ENCODE measurements at regions not wholly inside any gene's neighbourhood (a gene's known extent, or its start where the extent isn't known, plus 50 kb on each side); places are given as distances from the start of the nearest gene placed in this dataset.
A peak's percentile ranks its signal among the peaks of the same experiment; 100 is the strongest.

- H3K4me3 ChIP-seq (ENCODE audit: control insufficient read depth, low read depth, low read length): no peak overlapping the region
- no peak for DNase-seq (ENCODE audit: low read depth)
- no peak for TF ChIP-seq CTCF (IDR thresholded peaks at IDR 0.05; ENCODE audit: control insufficient read depth, insufficient read depth, low read depth, low read length, missing control alignments)
Measured at GRCh38 chr5:36384845-36385244, 83.1 kb upstream of the RANBP3L start.

- TF ChIP-seq CTCF (IDR thresholded peaks at IDR 0.05; ENCODE audit: control insufficient read depth, insufficient read depth, low read depth, low read length, missing control alignments): no peak
- H3K4me3 ChIP-seq (ENCODE audit: control insufficient read depth, low read depth, low read length): no peak overlapping the region
- no peak for DNase-seq (ENCODE audit: low read depth)
Measured at GRCh38 chr5:36385495-36385894, 83.8 kb upstream of the RANBP3L start.

GRCh38 chr5:36388288-36388687 is 86.6 kb upstream of the RANBP3L start:
- H3K4me3 ChIP-seq (ENCODE audit: control insufficient read depth, low read depth, low read length): no peak overlapping the region
- no peak for DNase-seq (ENCODE audit: low read depth)
- TF ChIP-seq CTCF (IDR thresholded peaks at IDR 0.05; ENCODE audit: control insufficient read depth, insufficient read depth, low read depth, low read length, missing control alignments): no peak

- H3K4me3 ChIP-seq (ENCODE audit: control insufficient read depth, low read depth, low read length): no peak overlapping the region
- no peak for TF ChIP-seq CTCF (IDR thresholded peaks at IDR 0.05; ENCODE audit: control insufficient read depth, insufficient read depth, low read depth, low read length, missing control alignments)
- DNase-seq (ENCODE audit: low read depth): no peak
Measured at GRCh38 chr5:36389245-36389644, 87.5 kb upstream of the RANBP3L start.

GRCh38 chr5:36390640-36391039 is 88.9 kb upstream of the RANBP3L start:
- DNase-seq (ENCODE audit: low read depth): no peak
- no peak overlapping the region for H3K4me3 ChIP-seq (ENCODE audit: control insufficient read depth, low read depth, low read length)
- TF ChIP-seq CTCF (IDR thresholded peaks at IDR 0.05; ENCODE audit: control insufficient read depth, insufficient read depth, low read depth, low read length, missing control alignments): no peak

- DNase-seq (ENCODE audit: low read depth): no peak
- no peak overlapping the region for H3K4me3 ChIP-seq (ENCODE audit: control insufficient read depth, low read depth, low read length)
- no peak for TF ChIP-seq CTCF (IDR thresholded peaks at IDR 0.05; ENCODE audit: control insufficient read depth, insufficient read depth, low read depth, low read length, missing control alignments)
Measured at GRCh38 chr5:36392186-36392585, 90.5 kb upstream of the RANBP3L start.

GRCh38 chr5:36392818-36393217 is 91.1 kb upstream of the RANBP3L start:
- peak; percentile 64 for DNase-seq (ENCODE audit: low read depth)

More at GRCh38 chr5:36392818-36393217, 91.1 kb upstream of the RANBP3L start:
- no peak for TF ChIP-seq CTCF (IDR thresholded peaks at IDR 0.05; ENCODE audit: control insufficient read depth, insufficient read depth, low read depth, low read length, missing control alignments)
- no peak overlapping the region for H3K4me3 ChIP-seq (ENCODE audit: control insufficient read depth, low read depth, low read length)
